ENCODE measurements at regions not wholly inside any gene's neighbourhood (a gene's known extent, or its start where the extent isn't known, plus 50 kb on each side); places are given as distances from the start of the nearest gene placed in this dataset.

DNA sequence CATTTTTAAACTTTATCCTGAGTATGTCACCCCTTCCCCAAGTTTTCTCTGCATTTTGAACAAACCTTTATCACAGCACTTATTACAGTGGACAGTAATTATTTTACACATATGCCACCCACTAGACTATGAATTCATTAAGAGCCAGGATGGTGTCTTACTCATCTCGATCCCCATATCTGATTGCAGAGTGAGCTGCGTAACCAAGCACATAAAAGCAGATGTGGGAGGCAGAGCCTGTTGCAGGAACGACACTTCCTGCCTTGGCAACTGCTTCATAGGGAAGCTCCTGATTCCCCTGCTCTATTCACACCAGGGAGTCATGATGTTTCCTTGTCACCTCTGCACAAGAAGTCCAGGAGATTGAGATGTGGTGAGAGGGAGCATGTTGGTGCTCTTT, 91.1 kb downstream of the MINAR1 start:
- no peaks in the 10 kb centered on the region for H3K9me3 Mint-ChIP-seq
- DNase-seq (no peak), ATAC-seq (no peak)
- H3K27ac Mint-ChIP-seq, result no peak overlapping the region
- no peaks in the 10 kb centered on the region for H3K4me1 Mint-ChIP-seq
- no peak overlapping the region for H3K4me3 Mint-ChIP-seq
- H3K27me3 Mint-ChIP-seq, result no peaks in the 10 kb centered on the region

DNA sequence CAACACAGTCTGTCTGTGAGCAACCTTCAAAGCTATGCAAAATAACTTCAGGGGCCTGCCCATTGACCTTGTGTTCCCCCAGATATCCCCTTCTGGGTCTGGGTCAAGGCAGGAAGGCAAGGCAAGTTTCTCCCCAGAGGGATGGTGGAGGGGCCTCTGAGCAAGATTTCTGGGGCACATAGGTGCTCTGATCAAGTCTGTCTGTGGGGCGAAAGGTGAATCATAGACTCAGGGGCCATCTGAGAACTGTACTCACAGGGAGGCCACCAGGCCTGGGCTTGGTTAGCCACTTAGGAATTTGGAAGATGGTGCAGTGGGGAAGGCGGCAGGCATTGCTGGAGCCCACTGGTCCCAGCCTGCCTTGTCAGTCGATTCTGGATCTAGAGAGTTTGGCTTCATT, 92.4 kb downstream of the MINAR1 start:
- DNase-seq (no peak), ATAC-seq (no peak)
- Mint-ChIP-seq H3K27me3 (peaks cover 6% of the 10 kb centered on the region), H3K4me1 (no peaks in the 10 kb centered on the region), H3K9me3 (no peaks in the 10 kb centered on the region), H3K4me3 (no peak overlapping the region), H3K27ac (no peak overlapping the region)

DNA sequence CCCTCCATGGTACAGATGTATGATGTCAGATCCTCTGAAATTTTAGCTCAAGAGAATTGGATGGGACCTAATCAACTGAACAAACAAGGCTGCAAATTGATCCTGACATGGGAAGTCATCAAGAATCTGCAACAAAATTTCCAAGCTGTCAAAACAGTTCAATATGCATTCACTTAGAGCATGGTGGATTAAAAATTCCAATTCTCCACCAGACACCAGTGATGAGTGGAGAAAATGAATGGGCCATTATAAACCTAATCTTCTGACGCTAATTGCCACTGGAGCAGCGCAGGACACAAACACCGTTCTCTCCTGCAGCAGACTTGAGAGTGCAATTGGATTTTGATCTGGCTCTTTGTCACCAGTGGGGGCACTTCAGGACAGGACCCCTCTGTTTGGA, 94.2 kb downstream of the MINAR1 start:
- ATAC-seq, result no peak
- peaks cover 24% of the 10 kb centered on the region for H3K27me3 Mint-ChIP-seq

DNA sequence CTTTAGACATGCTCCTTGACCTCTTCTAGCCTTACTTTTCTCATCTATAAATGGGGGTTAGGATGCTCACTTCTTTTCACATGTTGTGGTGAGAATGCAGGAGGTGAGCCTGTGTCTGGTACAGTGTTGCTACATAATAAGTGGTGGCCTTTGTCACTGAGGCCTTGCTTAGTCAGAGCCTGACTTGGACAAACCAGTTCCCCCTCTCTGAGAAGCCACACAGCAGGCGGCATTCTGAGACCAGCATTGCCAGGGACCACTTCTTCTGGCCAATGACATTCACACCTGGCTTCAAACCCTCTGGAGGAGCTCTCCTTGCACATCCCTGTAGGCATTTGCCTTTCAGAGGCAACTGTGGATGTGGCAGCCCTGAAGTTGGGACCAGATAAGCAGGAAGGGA, 95.7 kb downstream of the MINAR1 start:
- peak overlapping the region in 1 of 2 donors; percentile 89 for H3K27ac Mint-ChIP-seq
- ATAC-seq, result no peak
- H3K9me3 Mint-ChIP-seq, result no peaks in the 10 kb centered on the region
- H3K4me3 Mint-ChIP-seq, result no peak overlapping the region
- no peaks in the 10 kb centered on the region for H3K4me1 Mint-ChIP-seq
- H3K27me3 Mint-ChIP-seq, result peaks cover 26% of the 10 kb centered on the region
- no peak for DNase-seq

More for the DNA sequence above, 94.2 kb downstream of the MINAR1 start:
- no peak for DNase-seq
- no peaks in the 10 kb centered on the region for H3K9me3 Mint-ChIP-seq
- no peak overlapping the region for H3K27ac Mint-ChIP-seq
- H3K4me3 Mint-ChIP-seq, result no peak overlapping the region
- no peaks in the 10 kb centered on the region for H3K4me1 Mint-ChIP-seq

DNA sequence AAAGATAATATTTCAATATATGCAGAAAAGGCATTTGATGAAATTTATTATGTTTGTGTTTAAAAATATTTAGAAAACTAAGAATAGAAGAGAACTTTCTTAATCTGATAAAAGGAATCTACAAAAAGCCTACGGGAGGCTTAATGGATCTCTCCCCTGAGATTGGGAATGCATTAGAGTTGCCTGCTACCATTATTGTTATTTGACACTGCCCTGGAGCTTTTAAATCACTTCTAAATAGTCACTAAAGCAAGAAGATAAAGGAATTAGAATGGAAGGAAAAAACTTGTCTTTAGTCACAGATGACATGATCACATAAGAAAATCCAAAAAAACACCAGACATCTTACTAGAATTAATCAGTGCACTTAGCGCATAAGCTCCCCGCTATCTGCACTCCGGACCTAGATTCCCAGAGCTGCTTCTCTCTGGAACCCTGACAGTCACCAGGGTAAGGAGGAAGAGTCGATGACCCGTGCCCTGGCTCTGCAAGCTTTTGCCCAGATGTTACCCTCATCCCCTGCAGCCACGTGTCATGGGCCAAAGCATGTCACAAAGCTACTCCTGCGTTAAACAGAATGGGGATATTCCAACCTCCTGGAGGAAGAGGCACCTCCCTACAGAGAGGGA, 97.1 kb downstream of the MINAR1 start:
- ATAC-seq (no peak), DNase-seq (no peak)
- Mint-ChIP-seq H3K27me3 (peaks cover 30% of the 10 kb centered on the region), H3K4me1 (no peaks in the 10 kb centered on the region), H3K27ac (no peak overlapping the region), H3K9me3 (no peaks in the 10 kb centered on the region), H3K4me3 (no peak overlapping the region)

DNA sequence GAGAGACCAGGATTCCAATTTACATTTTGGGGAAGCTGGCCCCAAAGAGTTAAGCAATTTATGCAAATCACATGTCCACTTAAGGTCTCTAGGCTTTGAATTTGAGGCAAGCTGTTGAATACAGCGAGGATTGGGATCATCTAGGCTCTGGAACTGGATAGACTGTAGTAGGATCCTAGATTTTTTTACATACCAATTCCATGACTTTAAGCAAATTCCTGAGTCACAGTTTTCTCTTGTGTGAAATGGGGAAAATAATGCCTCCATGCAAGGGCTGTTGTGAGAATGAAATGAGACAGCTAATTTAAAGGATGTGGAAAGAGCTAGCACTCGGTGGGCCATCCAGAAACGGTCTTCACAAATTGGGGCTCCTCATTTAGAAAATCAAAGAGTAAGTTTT, 103.4 kb downstream of the MINAR1 start:
- no peak for DNase-seq
- H3K4me1 Mint-ChIP-seq, result no peaks in the 10 kb centered on the region
- no peak overlapping the region for H3K27ac Mint-ChIP-seq
- H3K9me3 Mint-ChIP-seq, result no peaks in the 10 kb centered on the region
- H3K27me3 Mint-ChIP-seq, result peaks cover 17% of the 10 kb centered on the region
- H3K4me3 Mint-ChIP-seq, result no peak overlapping the region
- ATAC-seq, result no peak

DNA sequence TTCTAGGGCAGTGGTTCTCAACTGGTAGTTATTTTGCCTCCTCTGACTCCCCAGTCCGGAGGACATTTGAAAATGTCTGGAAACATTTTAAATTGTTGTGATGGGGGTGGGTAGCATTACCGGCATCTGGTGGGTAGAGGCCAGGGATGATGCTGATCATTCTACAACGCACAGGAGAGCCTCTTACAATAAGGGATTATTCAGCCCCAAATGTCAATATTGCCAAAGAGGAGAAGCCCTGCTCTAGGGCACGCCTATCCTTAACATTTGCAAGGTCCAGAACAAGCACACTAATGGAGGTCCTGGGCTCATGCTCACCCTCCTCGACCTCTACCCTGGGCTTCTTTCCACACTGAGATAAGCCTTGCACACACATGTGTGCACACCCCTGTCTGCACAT, 106.4 kb downstream of the MINAR1 start:
- H3K4me3 Mint-ChIP-seq, result no peak overlapping the region
- ATAC-seq (no peak), DNase-seq (no peak)
- no peaks in the 10 kb centered on the region for H3K9me3 Mint-ChIP-seq
- peaks cover 6% of the 10 kb centered on the region for H3K27me3 Mint-ChIP-seq
- no peaks in the 10 kb centered on the region for H3K4me1 Mint-ChIP-seq
- H3K27ac Mint-ChIP-seq, result no peak overlapping the region

DNA sequence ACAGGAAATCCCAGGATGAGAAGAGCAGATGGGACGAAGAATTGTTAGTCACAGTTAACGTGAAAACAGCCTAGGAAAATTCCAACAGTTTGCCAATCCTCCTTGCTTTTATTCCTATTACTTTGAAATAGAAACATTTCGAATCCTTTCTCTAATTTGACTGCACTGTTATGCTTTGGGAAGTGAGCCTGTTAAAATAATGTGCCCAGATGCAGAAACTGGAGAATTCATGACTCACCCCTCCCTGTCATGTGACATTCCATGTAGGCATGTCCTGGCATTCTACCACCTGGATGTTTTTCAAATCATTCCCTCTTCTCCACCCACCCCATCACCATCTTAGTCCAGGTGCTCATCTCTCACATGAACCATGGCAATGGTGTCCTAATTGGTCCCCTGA, 107.3 kb downstream of the MINAR1 start:
- Mint-ChIP-seq H3K4me3 (no peak overlapping the region), H3K27ac (no peak overlapping the region), H3K9me3 (no peaks in the 10 kb centered on the region), H3K27me3 (peaks cover under 1% of the 10 kb centered on the region), H3K4me1 (no peaks in the 10 kb centered on the region)
- DNase-seq (no peak), ATAC-seq (no peak)

DNA sequence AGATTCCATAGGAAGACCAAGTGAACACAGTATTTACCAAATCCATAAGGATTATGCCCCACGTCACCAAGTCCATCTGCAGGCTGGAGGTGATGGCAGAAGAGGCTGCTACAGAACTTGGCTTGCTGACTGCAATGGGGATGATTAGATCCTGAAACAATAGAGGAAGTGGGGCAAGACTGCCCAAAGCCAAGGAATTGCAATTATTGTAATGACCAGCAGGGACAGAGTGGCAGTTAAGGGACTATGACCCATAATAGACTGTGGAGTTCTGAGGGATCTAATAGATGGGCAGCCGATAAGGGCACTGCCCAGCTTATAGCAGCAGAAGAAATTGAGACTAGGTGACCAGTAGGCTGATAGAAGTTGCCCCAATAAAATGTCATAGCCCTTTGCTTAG, 108.4 kb downstream of the MINAR1 start:
- Mint-ChIP-seq H3K27me3 (no peaks in the 10 kb centered on the region), H3K4me1 (no peaks in the 10 kb centered on the region), H3K4me3 (no peak overlapping the region), H3K9me3 (no peaks in the 10 kb centered on the region), H3K27ac (no peak overlapping the region)
- DNase-seq, result no peak
- ATAC-seq, result no peak

DNA sequence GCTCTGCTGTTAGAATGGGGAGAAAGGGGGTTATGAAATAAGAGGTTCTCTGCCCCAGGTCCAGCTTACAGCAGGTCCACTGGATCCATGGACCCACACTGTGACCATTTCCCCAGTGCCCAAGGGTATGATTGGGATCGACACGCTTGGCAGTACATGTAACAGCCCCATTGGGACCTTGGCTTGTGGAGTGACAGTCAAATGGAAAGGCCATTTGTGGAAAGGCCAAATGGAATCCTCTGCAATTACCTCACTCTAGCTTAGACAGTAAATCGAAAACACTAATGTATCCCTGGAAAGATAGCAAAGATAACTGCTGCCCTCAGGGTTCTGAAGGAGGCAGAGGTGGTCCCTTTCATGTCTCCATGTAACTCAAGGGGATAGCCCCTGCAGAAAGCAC, 109.1 kb downstream of the MINAR1 start:
- H3K27ac Mint-ChIP-seq, result no peak overlapping the region
- ATAC-seq (no peak), DNase-seq (no peak)
- no peak overlapping the region for H3K4me3 Mint-ChIP-seq
- no peaks in the 10 kb centered on the region for H3K27me3 Mint-ChIP-seq
- no peaks in the 10 kb centered on the region for H3K9me3 Mint-ChIP-seq
- H3K4me1 Mint-ChIP-seq, result no peaks in the 10 kb centered on the region

DNA sequence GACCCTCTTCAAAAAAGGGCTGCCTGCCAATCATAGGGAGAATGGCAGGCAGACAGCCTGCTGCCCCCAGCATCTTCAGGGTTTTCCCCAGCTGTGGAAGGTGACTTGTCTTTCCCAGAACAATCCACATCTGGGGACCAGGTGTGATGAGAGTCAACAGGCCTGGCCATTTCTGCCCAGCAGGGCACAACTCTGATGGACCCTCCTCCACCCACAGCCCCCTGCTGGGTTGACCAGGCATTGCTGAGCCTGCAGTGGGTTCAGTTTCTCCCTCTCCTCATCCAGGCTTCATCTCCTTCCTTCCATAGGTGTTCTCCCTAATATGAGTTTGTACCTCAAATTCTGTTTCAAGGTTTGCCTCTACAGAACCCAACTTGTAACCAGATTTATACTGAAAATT, 111.0 kb downstream of the MINAR1 start:
- Mint-ChIP-seq H3K27me3 (no peaks in the 10 kb centered on the region), H3K4me1 (no peaks in the 10 kb centered on the region), H3K4me3 (no peak overlapping the region), H3K27ac (no peak overlapping the region), H3K9me3 (no peaks in the 10 kb centered on the region)
- no peak for DNase-seq
- no peak for ATAC-seq

DNA sequence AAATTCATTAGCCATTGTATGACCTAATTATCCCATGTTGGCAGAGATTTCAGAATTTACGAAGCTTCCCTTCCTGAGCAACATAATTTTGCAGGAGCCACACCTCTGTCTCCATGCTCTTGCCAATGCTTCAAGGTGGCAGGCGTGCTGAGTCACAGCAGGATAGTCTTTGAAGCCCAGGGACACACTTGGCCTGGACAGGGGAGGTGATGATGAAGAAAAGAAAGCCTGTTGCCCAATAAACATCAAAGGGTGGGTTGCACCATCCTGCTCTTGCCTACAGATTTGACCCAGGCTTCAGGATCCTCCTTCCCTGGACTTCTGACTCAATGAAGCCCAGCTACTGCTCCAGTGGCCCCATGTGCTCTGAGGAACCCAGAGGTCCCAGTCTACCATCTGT, 117.1 kb downstream of the MINAR1 start:
- Mint-ChIP-seq H3K27me3 (peaks cover 22% of the 10 kb centered on the region), H3K4me1 (no peaks in the 10 kb centered on the region), H3K4me3 (no peak overlapping the region), H3K27ac (no peak overlapping the region), H3K9me3 (no peaks in the 10 kb centered on the region)
- ATAC-seq (no peak), DNase-seq (no peak)

DNA sequence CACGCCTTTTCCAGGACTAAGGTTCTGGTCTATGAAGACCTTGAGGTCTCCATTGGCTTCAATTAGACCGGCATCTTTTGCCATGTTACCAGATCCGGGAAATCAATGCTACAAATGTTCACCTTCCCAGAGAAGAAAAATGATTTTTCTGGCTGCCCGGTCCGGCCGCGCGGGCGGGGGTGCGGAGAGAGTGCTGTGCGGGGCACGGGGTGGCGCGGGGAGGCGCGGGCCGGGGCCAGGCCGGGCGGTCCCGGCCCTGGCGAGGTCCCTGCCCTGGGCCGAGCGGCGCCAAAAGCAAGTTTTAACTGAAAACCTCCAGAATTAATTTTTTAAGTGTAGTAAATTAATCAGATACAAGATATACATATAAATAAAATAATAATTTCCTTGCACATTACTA, 128.2 kb downstream of the MINAR1 start:
- H3K27me3 Mint-ChIP-seq, result peaks cover 23% of the 10 kb centered on the region
- ATAC-seq (no peak), DNase-seq (no peak)
- no peaks in the 10 kb centered on the region for H3K4me1 Mint-ChIP-seq
- no peak overlapping the region for H3K4me3 Mint-ChIP-seq
- no peak overlapping the region for H3K27ac Mint-ChIP-seq
- no peaks in the 10 kb centered on the region for H3K9me3 Mint-ChIP-seq

DNA sequence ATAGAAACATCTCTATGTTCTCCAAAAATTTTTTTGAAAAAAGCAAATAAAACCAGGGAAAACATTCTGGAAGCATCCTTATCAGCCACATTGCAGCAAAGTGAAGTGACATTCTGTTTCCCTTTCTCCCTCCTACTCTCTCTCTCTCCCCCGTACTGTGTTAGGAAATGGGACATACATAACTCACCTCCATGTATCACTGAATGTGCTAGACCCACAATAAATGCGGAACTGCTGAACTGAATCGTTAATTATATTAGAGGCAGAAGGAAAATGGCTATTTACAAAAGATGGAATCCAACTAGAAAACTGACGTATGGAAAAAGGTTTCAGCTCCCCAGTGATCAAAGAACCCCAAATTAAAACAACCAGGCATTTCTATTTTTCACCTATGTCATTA, 129.8 kb downstream of the MINAR1 start:
- H3K27me3 Mint-ChIP-seq, result peaks cover 23% of the 10 kb centered on the region
- no peak overlapping the region for H3K4me3 Mint-ChIP-seq
- no peak overlapping the region for H3K27ac Mint-ChIP-seq
- ATAC-seq, result no peak
- no peak for DNase-seq
- H3K9me3 Mint-ChIP-seq, result no peaks in the 10 kb centered on the region
- H3K4me1 Mint-ChIP-seq, result no peaks in the 10 kb centered on the region

DNA sequence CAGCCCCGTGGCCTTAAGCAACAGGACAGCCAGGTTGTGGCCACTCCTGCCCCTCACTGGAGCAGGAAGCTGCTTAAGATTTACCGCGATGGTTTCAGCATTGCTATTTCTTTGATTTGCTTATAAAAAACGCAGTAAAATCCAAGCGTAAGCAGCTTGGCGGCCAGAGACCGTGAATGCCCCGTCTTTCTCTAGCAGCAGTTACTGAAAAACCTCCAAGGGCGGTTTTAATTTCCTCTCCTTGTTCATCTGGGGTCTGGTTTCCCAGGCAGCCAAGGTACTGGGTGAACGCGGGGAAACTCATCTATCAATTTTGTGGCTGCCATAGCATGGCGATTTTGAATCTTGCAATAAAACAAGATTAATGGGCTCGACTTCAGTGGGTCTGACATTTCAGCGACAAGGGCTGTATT, 130.3 kb downstream of the MINAR1 start:
- DNase-seq (no peak), ATAC-seq (no peak)
- peaks cover 23% of the 10 kb centered on the region for H3K27me3 Mint-ChIP-seq
- no peak overlapping the region for H3K4me3 Mint-ChIP-seq
- no peaks in the 10 kb centered on the region for H3K9me3 Mint-ChIP-seq
- H3K4me1 Mint-ChIP-seq, result no peaks in the 10 kb centered on the region
- H3K27ac Mint-ChIP-seq, result no peak overlapping the region

DNA sequence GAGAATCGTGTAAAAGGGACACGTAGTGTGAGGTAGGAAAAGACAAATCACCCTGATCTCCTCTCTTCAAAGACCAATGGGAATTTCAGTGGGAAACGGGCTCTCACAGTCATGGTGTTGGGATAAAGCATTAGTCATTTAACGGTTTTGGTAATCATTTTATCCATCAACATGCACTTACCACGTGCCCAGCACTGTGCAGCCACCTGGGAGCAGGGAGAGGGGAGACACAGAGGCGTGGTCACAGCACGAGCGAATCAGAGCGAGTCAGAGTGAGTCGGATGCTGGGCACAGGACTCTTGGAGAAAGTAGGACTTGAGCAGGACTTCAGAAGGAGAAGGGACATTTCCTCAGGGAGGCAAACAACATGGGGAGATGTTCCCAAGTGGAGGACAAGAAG, 130.8 kb downstream of the MINAR1 start:
- DNase-seq (no peak), ATAC-seq (no peak)
- no peaks in the 10 kb centered on the region for H3K4me1 Mint-ChIP-seq
- H3K9me3 Mint-ChIP-seq, result no peaks in the 10 kb centered on the region
- H3K4me3 Mint-ChIP-seq, result no peak overlapping the region
- H3K27me3 Mint-ChIP-seq, result peaks cover 23% of the 10 kb centered on the region
- H3K27ac Mint-ChIP-seq, result no peak overlapping the region

DNA sequence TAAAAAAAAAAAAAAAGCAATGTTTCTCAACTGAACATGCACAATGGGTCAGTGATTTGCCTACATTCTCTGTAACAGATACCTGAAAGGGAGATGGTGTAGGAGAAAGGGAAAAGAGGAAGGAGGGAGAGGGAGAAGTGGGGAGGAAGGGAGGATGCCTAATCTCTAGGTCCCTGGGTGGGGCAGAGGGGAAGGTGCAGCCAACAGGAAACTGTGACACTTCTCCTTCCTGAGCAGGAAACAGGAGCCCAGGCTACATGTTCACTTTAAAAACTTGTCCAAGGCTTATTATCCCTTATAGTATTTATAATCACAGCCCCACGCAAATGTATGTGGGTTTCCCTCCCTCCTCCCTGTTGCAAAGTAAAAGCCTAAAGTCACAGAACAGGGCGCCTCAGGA, 137.9 kb downstream of the MINAR1 start:
- ATAC-seq (no peak), DNase-seq (no peak)
- peaks cover 8% of the 10 kb centered on the region for H3K27me3 Mint-ChIP-seq
- H3K9me3 Mint-ChIP-seq, result no peaks in the 10 kb centered on the region
- H3K4me1 Mint-ChIP-seq, result no peaks in the 10 kb centered on the region
- no peak overlapping the region for H3K27ac Mint-ChIP-seq
- H3K4me3 Mint-ChIP-seq, result no peak overlapping the region
